Left renal pelvis (tissue), 4 donors: ENCODE measurements at regions not wholly inside any gene's neighbourhood (a gene's known extent, or its start where the extent isn't known, plus 50 kb on each side); places are given as distances from the start of the nearest gene placed in this dataset.
A peak's percentile ranks its signal among the peaks of the same experiment; 100 is the strongest.

Experiments
- DNase-seq, 4 donors: peaks; one replicate each; pipeline ENCODE4 v3.0.0-alpha.2; 2013; ENCODE audit warnings: low read depth in 4 of 4, low spot score in 3 of 4

- no peak for DNase-seq
These were observed 405.0 kb downstream of the PID1 start for GRCh38 chr2:228866044-228866443.

GRCh38 chr2:228864131-228864530 is 407.0 kb downstream of the PID1 start:
- DNase-seq = no peak

GRCh38 chr2:228860601-228861285 is 410.3 kb downstream of the PID1 start:
- no peak for DNase-seq

- DNase-seq = no peak
These were observed 417.9 kb downstream of the PID1 start for GRCh38 chr2:228853151-228853550.

GRCh38 chr2:228848638-228849037 is 422.4 kb downstream of the PID1 start:
- DNase-seq = no peak

GRCh38 chr2:228847684-228848083 is 423.4 kb downstream of the PID1 start:
- no peak for DNase-seq

GRCh38 chr2:228846161-228846560 is 424.9 kb downstream of the PID1 start:
- no peak for DNase-seq

GRCh38 chr2:228845162-228845925 is 425.7 kb downstream of the PID1 start:
- peak in 3 of 4 donors; percentile 4 to 7 (median 5) for DNase-seq

GRCh38 chr2:228841877-228842276 is 429.2 kb downstream of the PID1 start:
- DNase-seq = no peak

GRCh38 chr2:228841475-228841874 is 429.6 kb downstream of the PID1 start:
- DNase-seq = no peak

GRCh38 chr2:228840743-228841114 is 430.4 kb downstream of the PID1 start:
- no peak for DNase-seq

GRCh38 chr2:228840113-228840742 is 430.9 kb downstream of the PID1 start:
- DNase-seq = no peak

GRCh38 chr2:228839421-228839876 is 431.6 kb downstream of the PID1 start:
- no peak for DNase-seq

- no peak for DNase-seq
These were observed 432.3 kb downstream of the PID1 start for GRCh38 chr2:228838819-228839218.

GRCh38 chr2:228828397-228828796 is 442.7 kb downstream of the PID1 start:
- DNase-seq = no peak

GRCh38 chr2:228827056-228827700 is 443.9 kb downstream of the PID1 start:
- no peak for DNase-seq

- no peak for DNase-seq
These were observed 451.4 kb downstream of the PID1 start for GRCh38 chr2:228819701-228820100.

- DNase-seq = no peak
These were observed 468.7 kb downstream of the PID1 start for GRCh38 chr2:228802181-228803071.

GRCh38 chr2:228801451-228801850 is 469.6 kb downstream of the PID1 start:
- no peak for DNase-seq

- DNase-seq = no peak
These were observed 471.9 kb downstream of the PID1 start for GRCh38 chr2:228799208-228799588.
